GM06990 (cell line): ENCODE measurements at regions not wholly inside any gene's neighbourhood (a gene's known extent, or its start where the extent isn't known, plus 50 kb on each side); places are given as distances from the start of the nearest gene placed in this dataset.

ENCODE experiments used
- DNase-seq: peaks from one replicate; pipeline ENCODE4 v3.0.0-alpha.2; 2011; ENCODE audit not compliant: insufficient read length; ENCODE audit errors: extremely low read depth
- H3K27me3 ChIP-seq: replicated peaks from 2 replicates; pipeline ENCODE4 v1.6.0; 2011; ENCODE audit warnings: low read length; ENCODE audit not compliant: control insufficient read depth, insufficient read depth
- H3K36me3 ChIP-seq: 2 replicates; pipeline ENCODE4 v1.5.1; 2011; ENCODE audit warnings: low read length; ENCODE audit not compliant: control insufficient read depth, insufficient read depth
- H3K4me3 ChIP-seq: replicated peaks from 2 replicates; pipeline ENCODE4 v1.5.1; 2011; ENCODE audit warnings: low read depth, mild to moderate bottlenecking, control low read depth, low read length
- TF ChIP-seq, protein P1 (sequence below): IDR thresholded peaks from 2 replicates; pipeline ENCODE4 v1.5.1; 2011; ENCODE audit warnings: low read length, control low read depth, mild to moderate bottlenecking, inconsistent platforms; ENCODE audit not compliant: insufficient read depth, poor library complexity, severe bottlenecking

DNA sequence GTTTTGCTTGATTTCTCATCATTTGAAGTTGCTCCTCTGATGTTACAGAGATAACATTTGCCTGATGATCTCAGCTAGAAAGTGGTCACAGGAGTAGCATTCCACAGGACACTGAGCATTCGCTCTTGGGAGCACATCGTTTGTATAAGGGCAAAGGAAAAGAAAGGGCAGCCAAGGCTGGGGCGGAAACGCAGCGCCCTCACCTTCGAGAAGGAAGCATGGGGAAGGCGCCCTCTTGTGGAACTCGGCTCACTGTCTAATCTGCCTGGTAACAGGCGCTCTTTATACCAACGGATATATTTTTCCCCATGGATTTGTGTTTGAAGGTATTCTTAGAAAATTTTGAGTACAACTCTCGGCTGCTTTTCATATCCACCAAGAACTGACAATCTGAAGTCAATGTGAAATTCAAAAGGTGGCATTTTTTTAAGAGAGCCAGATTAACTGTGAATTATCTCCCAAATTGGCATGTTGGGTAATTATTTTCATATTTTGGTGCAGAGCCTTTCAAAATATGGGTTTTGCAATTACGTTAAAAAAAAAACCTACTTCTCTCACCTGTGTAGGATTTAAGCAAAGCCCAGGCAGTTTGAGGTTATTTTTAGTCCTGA lies 172.7 kb downstream of the CAND1 start:
- Histone ChIP-seq H3K4me3 (no peak overlapping the region), H3K36me3 (no peaks in the 10 kb centered on the region), H3K27me3 (no peaks in the 10 kb centered on the region)
- DNase-seq = no peak
- TF ChIP-seq, protein P1, sequence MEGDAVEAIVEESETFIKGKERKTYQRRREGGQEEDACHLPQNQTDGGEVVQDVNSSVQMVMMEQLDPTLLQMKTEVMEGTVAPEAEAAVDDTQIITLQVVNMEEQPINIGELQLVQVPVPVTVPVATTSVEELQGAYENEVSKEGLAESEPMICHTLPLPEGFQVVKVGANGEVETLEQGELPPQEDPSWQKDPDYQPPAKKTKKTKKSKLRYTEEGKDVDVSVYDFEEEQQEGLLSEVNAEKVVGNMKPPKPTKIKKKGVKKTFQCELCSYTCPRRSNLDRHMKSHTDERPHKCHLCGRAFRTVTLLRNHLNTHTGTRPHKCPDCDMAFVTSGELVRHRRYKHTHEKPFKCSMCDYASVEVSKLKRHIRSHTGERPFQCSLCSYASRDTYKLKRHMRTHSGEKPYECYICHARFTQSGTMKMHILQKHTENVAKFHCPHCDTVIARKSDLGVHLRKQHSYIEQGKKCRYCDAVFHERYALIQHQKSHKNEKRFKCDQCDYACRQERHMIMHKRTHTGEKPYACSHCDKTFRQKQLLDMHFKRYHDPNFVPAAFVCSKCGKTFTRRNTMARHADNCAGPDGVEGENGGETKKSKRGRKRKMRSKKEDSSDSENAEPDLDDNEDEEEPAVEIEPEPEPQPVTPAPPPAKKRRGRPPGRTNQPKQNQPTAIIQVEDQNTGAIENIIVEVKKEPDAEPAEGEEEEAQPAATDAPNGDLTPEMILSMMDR = peak; percentile 92

DNA sequence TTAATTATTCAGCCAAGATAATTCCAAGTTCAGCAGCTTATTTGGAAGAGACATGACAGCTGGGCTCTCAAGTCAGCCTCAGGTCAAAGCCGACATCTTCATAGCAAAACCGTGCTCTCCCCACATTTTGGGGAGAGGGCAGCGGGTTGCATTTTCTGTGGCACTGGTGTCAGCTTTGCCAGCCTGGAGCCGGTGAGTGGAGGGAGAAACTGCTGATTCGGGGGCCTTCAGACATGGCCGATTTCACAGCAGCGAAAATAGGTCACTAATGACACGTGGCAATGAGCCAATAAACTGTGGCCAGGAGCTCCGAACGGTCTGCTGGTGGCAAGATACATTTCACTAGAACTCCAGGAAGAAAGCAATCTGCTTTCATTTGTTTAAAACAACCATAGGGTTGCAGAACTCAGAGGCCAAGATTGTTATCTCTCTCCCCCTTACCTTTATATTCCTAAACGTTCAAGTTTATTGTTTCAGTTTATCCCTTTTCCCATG lies 173.2 kb downstream of the CAND1 start:
- H3K36me3 ChIP-seq = no peaks in the 10 kb centered on the region
- no peaks in the 10 kb centered on the region for H3K27me3 ChIP-seq
- H3K4me3 ChIP-seq = no peak overlapping the region
- TF ChIP-seq, protein P1 = no peak
- no peak for DNase-seq

DNA sequence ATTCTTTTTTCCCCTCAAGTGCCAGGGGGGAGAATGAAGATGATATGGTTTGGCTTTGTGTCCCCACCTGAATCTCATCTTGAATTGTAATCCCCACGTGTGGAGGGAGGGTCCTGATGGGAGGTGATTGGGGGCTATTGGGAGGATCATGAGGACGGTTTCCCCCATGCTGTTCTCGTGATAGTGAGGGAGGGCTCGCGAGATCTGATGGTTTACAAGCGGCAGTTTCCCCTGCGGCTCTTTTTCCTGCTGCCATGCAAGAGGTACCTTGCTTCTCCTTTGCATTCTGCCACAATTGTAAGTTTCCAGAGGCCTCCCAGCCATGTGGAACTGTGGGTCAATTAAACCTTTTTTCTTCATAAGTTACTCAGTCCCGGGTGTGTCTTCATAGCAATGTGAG lies 173.7 kb downstream of the CAND1 start:
- H3K36me3 ChIP-seq = no peaks in the 10 kb centered on the region
- TF ChIP-seq, protein P1 = no peak

DNA sequence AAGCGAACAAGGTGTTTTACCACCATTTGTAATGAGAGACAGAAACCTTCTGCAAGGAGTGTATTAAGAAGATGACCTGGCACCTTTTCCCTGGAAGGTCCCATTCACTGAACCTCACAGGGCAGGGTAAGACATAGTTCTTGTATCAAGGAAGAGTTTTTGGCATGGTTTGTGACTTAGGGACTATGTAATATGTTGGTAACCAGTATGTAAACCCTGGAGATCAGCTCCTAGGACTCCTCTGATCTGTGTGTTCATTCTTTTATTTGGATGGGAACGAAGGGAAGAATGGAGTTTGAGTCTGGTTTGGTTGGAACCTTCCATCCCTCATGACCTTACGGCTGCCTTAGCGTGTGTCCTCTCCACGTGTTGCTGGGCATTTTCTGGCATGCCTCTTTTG lies 175.4 kb downstream of the CAND1 start:
- DNase-seq = no peak
- Histone ChIP-seq H3K27me3 (no peaks in the 10 kb centered on the region), H3K4me3 (no peak overlapping the region), H3K36me3 (no peaks in the 10 kb centered on the region)
- TF ChIP-seq, protein P1 = no peak

More for the DNA sequence above, 173.7 kb downstream of the CAND1 start:
- H3K4me3 ChIP-seq = no peak overlapping the region
- no peak for DNase-seq
- no peaks in the 10 kb centered on the region for H3K27me3 ChIP-seq

DNA sequence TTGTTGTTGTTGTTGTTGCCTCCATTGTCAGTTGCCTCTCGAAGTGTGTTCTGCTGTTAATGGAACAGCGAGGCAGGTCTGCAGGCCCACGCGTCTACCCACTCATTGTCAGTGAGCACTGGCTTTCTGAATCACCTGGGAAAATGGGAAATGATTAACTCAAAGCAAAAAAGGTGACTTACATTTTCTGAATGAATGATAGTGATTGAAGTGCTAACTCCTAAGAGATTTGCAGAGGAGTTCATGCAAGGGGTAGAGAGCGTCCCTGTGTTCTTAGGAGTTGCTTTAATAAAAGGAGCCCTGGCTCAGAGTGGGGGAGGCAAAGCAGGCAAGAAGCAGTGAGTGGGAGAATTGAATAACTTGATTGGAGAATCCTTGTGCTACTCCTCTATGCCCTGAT lies 177.6 kb downstream of the CAND1 start:
- Histone ChIP-seq H3K27me3 (no peaks in the 10 kb centered on the region), H3K4me3 (no peak overlapping the region), H3K36me3 (no peaks in the 10 kb centered on the region)
- TF ChIP-seq, protein P1 = no peak
- no peak for DNase-seq

DNA sequence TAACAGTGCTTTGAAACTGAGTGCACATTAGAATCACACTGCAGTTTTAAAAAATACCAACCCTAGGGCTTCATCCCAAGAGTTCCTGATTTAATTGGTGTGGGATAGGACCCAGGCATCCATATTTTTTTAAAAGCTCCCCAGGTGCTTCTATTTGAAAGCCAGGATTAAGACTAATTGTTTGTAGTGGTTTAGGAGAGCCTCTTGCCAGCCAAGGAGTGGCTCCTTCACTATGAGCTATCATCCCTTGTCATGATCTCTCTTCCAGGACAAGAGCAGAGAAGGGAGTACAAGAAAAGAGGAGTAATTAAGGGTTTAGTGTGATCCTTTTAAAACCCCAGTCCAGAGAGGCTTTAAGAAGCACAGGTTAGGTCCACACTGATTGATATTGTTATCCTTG lies 178.0 kb downstream of the CAND1 start:
- H3K27me3 ChIP-seq = no peaks in the 10 kb centered on the region
- DNase-seq = no peak
- TF ChIP-seq, protein P1 = no peak
- no peak overlapping the region for H3K4me3 ChIP-seq
- H3K36me3 ChIP-seq = no peaks in the 10 kb centered on the region
